Progenitor cell of endocrine pancreas (in vitro differentiated cells): ENCODE measurements at regions not wholly inside any gene's neighbourhood (a gene's known extent, or its start where the extent isn't known, plus 50 kb on each side); places are given as distances from the start of the nearest gene placed in this dataset.

Experiments used
- DNase-seq: peaks from one replicate; pipeline ENCODE4 v3.0.0; 2021; ENCODE audit warnings: low spot score; ENCODE audit not compliant: unreplicated experiment
- H3K27ac Mint-ChIP-seq: 2 replicates; pipeline ENCODE4 v1.8.0; 2021; ENCODE audit warnings: mild to moderate bottlenecking, moderate library complexity, mixed read lengths
- H3K27me3 Mint-ChIP-seq: 2 replicates; pipeline ENCODE4 v1.8.0; 2021; ENCODE audit warnings: mixed read lengths
- H3K36me3 Mint-ChIP-seq: 2 replicates; pipeline ENCODE4 v1.8.0; 2022; ENCODE audit warnings: mixed read lengths; ENCODE audit not compliant: insufficient read depth
- H3K4me1 Mint-ChIP-seq: 2 replicates; pipeline ENCODE4 v1.8.0; 2021; ENCODE audit warnings: low read depth, mixed read lengths
- H3K4me3 Mint-ChIP-seq: 2 replicates; pipeline ENCODE4 v1.8.0; 2021; ENCODE audit warnings: low read depth, mild to moderate bottlenecking, moderate library complexity, mixed read lengths
- H3K9me3 Mint-ChIP-seq: 2 replicates; pipeline ENCODE4 v1.8.0; 2021; ENCODE audit warnings: low read depth, mixed read lengths
- CTCF ChIP-seq: fragments of 200-600 bp; sonication (generic); IDR thresholded peaks from one replicate; pipeline ENCODE4 v1.5.0; 2021; ENCODE audit warnings: antibody characterized with exemption, mild to moderate bottlenecking; ENCODE audit not compliant: unreplicated experiment

GRCh38 chr14:76320975-76321374 lies 55.0 kb upstream of the ESRRB start:
- Mint-ChIP-seq H3K27me3 (peaks cover 37% of the 10 kb centered on the region), H3K9me3 (no peaks in the 10 kb centered on the region), H3K4me1 (no peaks in the 10 kb centered on the region), H3K27ac (no peak overlapping the region), H3K36me3 (no peaks in the 10 kb centered on the region), H3K4me3 (no peak overlapping the region)
- DNase-seq: no peak
- TF ChIP-seq CTCF: no peak

- no peaks in the 10 kb centered on the region for H3K36me3 Mint-ChIP-seq
- H3K27me3 Mint-ChIP-seq: peaks cover 30% of the 10 kb centered on the region
- H3K9me3 Mint-ChIP-seq: no peaks in the 10 kb centered on the region
- no peak overlapping the region for H3K4me3 Mint-ChIP-seq
- DNase-seq: no peak
- H3K27ac Mint-ChIP-seq: no peak overlapping the region
- no peak for TF ChIP-seq CTCF
- no peaks in the 10 kb centered on the region for H3K4me1 Mint-ChIP-seq
These were observed 53.2 kb upstream of the ESRRB start for GRCh38 chr14:76322594-76323220.

GRCh38 chr14:76323331-76324050 lies 52.4 kb upstream of the ESRRB start:
- Mint-ChIP-seq H3K36me3 (no peaks in the 10 kb centered on the region), H3K4me1 (no peaks in the 10 kb centered on the region), H3K27me3 (peaks cover 36% of the 10 kb centered on the region), H3K9me3 (no peaks in the 10 kb centered on the region), H3K4me3 (no peak overlapping the region), H3K27ac (no peak overlapping the region)
- TF ChIP-seq CTCF: no peak
- DNase-seq: no peak

- Mint-ChIP-seq H3K27me3 (peaks cover 42% of the 10 kb centered on the region), H3K4me3 (no peak overlapping the region), H3K9me3 (no peaks in the 10 kb centered on the region), H3K36me3 (no peaks in the 10 kb centered on the region), H3K4me1 (no peaks in the 10 kb centered on the region), H3K27ac (no peak overlapping the region)
- TF ChIP-seq CTCF: no peak
- no peak for DNase-seq
These were observed 51.8 kb upstream of the ESRRB start for GRCh38 chr14:76324133-76324532.
